ENCODE measurements at regions not wholly inside any gene's neighbourhood (a gene's known extent, or its start where the extent isn't known, plus 50 kb on each side); places are given as distances from the start of the nearest gene placed in this dataset.

DNA sequence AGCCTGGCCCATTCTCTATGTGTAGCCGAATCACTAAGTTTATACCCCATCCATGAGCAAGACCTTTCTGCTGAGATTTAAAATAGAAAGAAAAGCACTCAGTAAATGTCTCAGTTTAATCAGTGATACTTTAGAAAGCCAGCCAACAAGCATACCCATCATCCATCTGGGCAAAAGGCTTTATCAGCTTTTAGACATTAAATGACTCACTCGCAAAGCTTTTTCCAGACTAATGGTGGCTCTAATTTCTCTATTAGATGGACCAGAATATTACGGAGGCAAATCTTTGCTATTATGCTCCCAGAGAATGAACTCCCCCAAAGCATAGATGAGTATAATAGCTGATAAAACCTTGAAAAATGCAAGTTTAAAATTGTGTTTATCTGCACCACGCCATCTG is 727.8 kb downstream of the GBE1 start:
- no peak for TF ChIP-seq POLR2A (IDR thresholded peaks at IDR 0.05; ENCODE audit: low read depth)
- TF ChIP-seq, protein P1, sequence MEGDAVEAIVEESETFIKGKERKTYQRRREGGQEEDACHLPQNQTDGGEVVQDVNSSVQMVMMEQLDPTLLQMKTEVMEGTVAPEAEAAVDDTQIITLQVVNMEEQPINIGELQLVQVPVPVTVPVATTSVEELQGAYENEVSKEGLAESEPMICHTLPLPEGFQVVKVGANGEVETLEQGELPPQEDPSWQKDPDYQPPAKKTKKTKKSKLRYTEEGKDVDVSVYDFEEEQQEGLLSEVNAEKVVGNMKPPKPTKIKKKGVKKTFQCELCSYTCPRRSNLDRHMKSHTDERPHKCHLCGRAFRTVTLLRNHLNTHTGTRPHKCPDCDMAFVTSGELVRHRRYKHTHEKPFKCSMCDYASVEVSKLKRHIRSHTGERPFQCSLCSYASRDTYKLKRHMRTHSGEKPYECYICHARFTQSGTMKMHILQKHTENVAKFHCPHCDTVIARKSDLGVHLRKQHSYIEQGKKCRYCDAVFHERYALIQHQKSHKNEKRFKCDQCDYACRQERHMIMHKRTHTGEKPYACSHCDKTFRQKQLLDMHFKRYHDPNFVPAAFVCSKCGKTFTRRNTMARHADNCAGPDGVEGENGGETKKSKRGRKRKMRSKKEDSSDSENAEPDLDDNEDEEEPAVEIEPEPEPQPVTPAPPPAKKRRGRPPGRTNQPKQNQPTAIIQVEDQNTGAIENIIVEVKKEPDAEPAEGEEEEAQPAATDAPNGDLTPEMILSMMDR (IDR thresholded peaks at IDR 0.05) = no peak

All from esophagus muscularis mucosa (tissue), 3 donors.